AG10803 (cell line): ENCODE measurements at regions not wholly inside any gene's neighbourhood (a gene's known extent, or its start where the extent isn't known, plus 50 kb on each side); places are given as distances from the start of the nearest gene placed in this dataset.

Experiments used
- DNase-seq: peaks from one replicate; pipeline ENCODE4 v3.0.0; 2010; ENCODE audit warnings: low read depth
- H3K4me3 ChIP-seq: 2 replicates; pipeline ENCODE4 v1.5.1; 2011; ENCODE audit warnings: mild to moderate bottlenecking, low read length, control low read depth
- TF ChIP-seq, protein P1 (sequence below): conservative IDR thresholded peaks from 2 replicates; pipeline ENCODE4 v1.5.1; 2011; ENCODE audit warnings: mild to moderate bottlenecking, low read length, control low read depth, inconsistent platforms

DNA sequence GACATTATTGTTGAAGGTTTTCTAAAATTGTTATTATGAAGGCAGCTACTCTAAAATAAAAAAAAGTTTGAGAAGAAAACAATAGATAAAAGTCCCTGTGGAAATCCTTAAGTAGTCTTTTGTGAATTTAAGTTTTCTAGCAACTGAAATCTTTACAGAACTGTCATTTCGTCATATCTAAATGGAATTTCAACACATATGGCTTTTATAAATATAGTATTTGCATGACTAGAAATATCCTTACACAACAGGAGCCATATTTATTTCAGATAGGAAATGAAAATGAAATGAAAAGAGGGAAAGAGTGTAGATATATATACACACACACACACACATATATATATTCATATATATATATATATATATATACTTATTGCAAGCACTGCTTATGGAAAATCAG is 204.7 kb upstream of the RGS18 start:
- H3K4me3 ChIP-seq, result no peak overlapping the region
- DNase-seq, result no peak
- TF ChIP-seq, protein P1, sequence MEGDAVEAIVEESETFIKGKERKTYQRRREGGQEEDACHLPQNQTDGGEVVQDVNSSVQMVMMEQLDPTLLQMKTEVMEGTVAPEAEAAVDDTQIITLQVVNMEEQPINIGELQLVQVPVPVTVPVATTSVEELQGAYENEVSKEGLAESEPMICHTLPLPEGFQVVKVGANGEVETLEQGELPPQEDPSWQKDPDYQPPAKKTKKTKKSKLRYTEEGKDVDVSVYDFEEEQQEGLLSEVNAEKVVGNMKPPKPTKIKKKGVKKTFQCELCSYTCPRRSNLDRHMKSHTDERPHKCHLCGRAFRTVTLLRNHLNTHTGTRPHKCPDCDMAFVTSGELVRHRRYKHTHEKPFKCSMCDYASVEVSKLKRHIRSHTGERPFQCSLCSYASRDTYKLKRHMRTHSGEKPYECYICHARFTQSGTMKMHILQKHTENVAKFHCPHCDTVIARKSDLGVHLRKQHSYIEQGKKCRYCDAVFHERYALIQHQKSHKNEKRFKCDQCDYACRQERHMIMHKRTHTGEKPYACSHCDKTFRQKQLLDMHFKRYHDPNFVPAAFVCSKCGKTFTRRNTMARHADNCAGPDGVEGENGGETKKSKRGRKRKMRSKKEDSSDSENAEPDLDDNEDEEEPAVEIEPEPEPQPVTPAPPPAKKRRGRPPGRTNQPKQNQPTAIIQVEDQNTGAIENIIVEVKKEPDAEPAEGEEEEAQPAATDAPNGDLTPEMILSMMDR, result no peak

DNA sequence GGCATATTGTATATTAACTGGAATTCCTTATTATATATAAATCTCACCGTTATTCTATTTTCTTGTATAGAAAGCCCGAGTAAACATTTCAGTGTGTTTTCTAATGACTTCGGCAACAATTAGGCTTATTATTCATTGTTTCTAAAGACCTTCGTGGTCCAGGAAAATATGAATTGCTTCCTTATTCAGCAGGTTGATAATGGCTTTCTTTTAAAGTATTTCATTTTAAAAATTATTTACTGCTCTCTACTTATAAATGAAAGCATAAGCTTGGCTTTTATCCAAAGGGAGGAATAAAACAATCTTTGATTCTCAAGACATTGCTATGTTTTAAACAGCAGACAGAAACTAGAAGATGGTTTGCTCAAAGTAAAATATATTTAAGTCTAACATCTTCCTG is 198.4 kb upstream of the RGS18 start:
- no peak for DNase-seq
- no peak overlapping the region for H3K4me3 ChIP-seq

DNA sequence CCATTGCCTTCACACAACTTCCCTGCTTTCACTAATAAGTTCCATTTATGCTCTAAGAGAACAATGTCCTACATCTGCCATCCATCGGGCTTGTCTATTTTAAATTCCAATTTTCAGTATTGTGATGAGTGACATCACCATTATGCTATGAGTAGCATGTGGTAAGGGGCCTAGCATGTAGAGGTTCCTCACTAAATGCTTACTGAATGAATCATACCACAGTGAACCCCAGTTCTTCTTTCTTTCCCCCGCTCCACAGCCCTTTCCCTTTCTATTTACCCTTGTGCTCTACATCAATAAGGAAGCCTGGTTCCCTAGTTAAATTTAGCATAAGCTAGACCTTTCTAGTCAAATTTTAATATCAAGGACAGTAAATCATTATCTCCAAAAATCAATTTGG is 195.0 kb upstream of the RGS18 start:
- DNase-seq, result no peak
- no peak overlapping the region for H3K4me3 ChIP-seq
- TF ChIP-seq, protein P1, result no peak

More for the DNA sequence above, 198.4 kb upstream of the RGS18 start:
- TF ChIP-seq, protein P1, result no peak

DNA sequence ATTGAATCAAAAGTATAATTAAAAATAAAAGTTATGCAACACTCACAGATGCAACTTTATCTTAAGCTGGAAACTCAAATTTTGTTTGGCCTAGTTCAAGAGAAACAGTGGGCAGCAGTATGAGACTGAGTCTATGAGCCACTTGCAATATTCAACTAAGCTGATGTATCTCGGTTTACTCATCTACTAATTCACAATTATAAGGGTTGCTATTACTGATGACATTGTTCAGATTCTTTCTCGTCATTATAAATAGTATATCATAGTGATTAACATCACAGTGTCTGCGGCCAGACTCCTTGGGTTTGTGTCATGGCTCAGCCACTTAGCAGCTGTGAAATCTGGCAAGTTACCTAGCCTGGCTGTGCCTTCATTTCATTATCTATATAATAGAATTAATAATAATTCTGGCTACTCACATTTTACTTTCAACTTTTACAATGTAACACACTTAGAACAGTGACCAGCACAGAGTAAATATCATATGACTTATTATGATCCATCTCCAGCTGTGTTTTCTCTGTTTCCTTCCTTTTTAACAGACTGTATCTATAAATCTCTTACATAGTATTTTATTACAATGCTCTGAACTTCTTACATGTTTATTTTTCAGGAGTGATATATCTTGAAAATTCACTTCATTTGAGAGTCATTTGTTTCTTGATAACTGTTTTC is 194.3 kb upstream of the RGS18 start:
- TF ChIP-seq, protein P1, result no peak
- no peak for DNase-seq
- no peak overlapping the region for H3K4me3 ChIP-seq

DNA sequence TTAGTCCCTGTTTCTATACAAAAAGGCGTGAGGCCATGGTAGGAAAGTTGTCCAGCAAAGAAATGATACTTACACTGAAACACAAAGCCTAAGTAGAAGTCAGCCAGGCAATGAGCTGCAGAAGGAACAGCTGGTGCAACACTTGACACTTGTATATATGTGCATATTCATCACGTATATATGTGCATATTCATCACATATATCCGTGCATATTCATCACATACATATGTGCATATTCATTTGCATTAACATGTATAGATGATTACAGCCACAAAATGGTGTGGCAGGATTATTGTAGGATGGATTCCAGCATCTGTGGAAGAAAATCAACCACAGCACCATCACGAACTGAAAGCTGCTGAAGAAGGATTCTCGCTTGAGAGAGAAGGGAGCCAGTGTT is 189.0 kb upstream of the RGS18 start:
- TF ChIP-seq, protein P1, result no peak
- no peak overlapping the region for H3K4me3 ChIP-seq
- no peak for DNase-seq

DNA sequence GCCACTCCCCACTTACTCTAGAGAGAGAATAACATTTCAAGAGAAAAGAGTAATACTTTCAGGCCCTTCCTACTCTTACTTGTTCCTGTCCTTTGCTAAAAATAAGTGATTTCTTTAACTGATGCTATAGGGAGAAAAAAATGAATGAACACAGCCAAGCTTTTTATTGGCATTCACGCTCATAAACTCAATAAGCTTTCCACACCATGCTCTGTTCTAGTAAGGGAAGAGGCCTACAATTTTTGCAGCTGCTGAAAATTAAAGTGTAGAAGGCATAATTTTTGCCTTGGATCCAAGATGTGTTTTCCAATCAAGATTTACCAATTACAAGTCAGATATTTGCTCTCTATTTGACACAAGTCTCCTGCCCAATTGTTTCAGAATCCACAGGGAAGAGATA is 188.1 kb upstream of the RGS18 start:
- TF ChIP-seq, protein P1, result no peak
- H3K4me3 ChIP-seq, result no peak overlapping the region
- DNase-seq, result no peak

DNA sequence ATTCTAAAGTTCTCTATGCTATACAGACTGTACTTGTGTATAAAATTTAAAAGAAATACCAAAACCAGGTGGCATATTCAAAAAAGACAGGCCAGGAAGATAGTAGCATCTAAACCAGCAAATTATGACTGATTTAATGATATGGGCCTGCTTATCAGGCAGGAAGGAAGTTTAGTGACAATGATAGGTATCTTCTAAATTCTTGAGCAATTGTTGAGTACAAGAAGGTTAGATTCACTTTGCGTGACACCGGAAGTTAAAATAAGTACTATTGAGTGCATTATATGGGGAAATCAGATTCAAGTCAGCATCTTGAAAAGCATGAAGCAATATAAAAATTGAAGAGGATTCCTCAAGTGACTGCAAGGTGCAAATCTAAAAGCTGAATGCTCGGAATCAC is 186.8 kb upstream of the RGS18 start:
- DNase-seq, result no peak
- TF ChIP-seq, protein P1, result no peak
- H3K4me3 ChIP-seq, result no peak overlapping the region
